ENCODE measurements at regions not wholly inside any gene's neighbourhood (a gene's known extent, or its start where the extent isn't known, plus 50 kb on each side); places are given as distances from the start of the nearest gene placed in this dataset.

- 31 to 50% methylated on average over 1 of the region's 1 CpG for WGBS, 2 donors (ENCODE audit: low coverage in 1 of 2)
- Histone ChIP-seq H3K4me3 (no peak overlapping the region), H3K27ac (no peak overlapping the region), H3K4me1 (no peaks in the 10 kb centered on the region), H3K9me3 (no peaks in the 10 kb centered on the region), H3K27me3 (no peaks in the 10 kb centered on the region), H3K36me3 (no peaks in the 10 kb centered on the region)
- in situ Hi-C loops (cut with MboI; ENCODE audit: low pct_ligation_motif_present in 1 of 4, low pct_unique_long_range_greater_than_20kb in 1 of 4, low sequenced_read_pairs in 3 of 4) (no loop called here), intact Hi-C loops (cut with DNase I; ENCODE audit: low total_unique reads) (no loop called here)
- DNase-seq, result no peak
- TF ChIP-seq POLR2AphosphoS5 (IDR thresholded peaks at IDR 0.05) (no peak), CTCF (IDR thresholded peaks at IDR 0.05) (no peak), POLR2A (IDR thresholded peaks at IDR 0.05) (no peak), EP300 (IDR thresholded peaks at IDR 0.05; ENCODE audit: low read depth) (no peak)
These were observed 93.2 kb upstream of the CSNK1A1L start for GRCh38 chr13:37198629-37199028.

GRCh38 chr13:37195621-37196020 is 90.2 kb upstream of the CSNK1A1L start:
- WGBS, 2 donors (ENCODE audit: low coverage in 1 of 2), result 86 to 90% methylated on average over 1 to 3 of the region's 3 CpGs
- Histone ChIP-seq H3K36me3 (no peaks in the 10 kb centered on the region), H3K4me3 (no peak overlapping the region), H3K4me1 (no peaks in the 10 kb centered on the region), H3K9me3 (no peaks in the 10 kb centered on the region), H3K27me3 (no peaks in the 10 kb centered on the region), H3K27ac (no peak overlapping the region)
- TF ChIP-seq POLR2AphosphoS5 (IDR thresholded peaks at IDR 0.05) (no peak), EP300 (IDR thresholded peaks at IDR 0.05; ENCODE audit: low read depth) (no peak), CTCF (IDR thresholded peaks at IDR 0.05) (no peak), POLR2A (IDR thresholded peaks at IDR 0.05) (no peak)
- intact Hi-C loops (cut with DNase I; ENCODE audit: low total_unique reads) (no loop called here), in situ Hi-C loops (cut with MboI; ENCODE audit: low pct_ligation_motif_present in 1 of 4, low pct_unique_long_range_greater_than_20kb in 1 of 4, low sequenced_read_pairs in 3 of 4) (no loop called here)
- DNase-seq, result no peak

GRCh38 chr13:37194428-37194861 is 89.0 kb upstream of the CSNK1A1L start:
- Histone ChIP-seq H3K4me3 (no peak overlapping the region), H3K27me3 (no peaks in the 10 kb centered on the region), H3K9me3 (no peaks in the 10 kb centered on the region), H3K27ac (no peak overlapping the region), H3K36me3 (no peaks in the 10 kb centered on the region), H3K4me1 (no peaks in the 10 kb centered on the region)
- TF ChIP-seq POLR2AphosphoS5 (IDR thresholded peaks at IDR 0.05), result no peak
- TF ChIP-seq EP300 (IDR thresholded peaks at IDR 0.05; ENCODE audit: low read depth), result no peak
- TF ChIP-seq CTCF (IDR thresholded peaks at IDR 0.05), result no peak
- no peak for TF ChIP-seq POLR2A (IDR thresholded peaks at IDR 0.05)
- in situ Hi-C loops (cut with MboI; ENCODE audit: low pct_ligation_motif_present in 1 of 4, low pct_unique_long_range_greater_than_20kb in 1 of 4, low sequenced_read_pairs in 3 of 4) (no loop called here), intact Hi-C loops (cut with DNase I; ENCODE audit: low total_unique reads) (no loop called here)
- DNase-seq, result no peak
- WGBS, 2 donors (ENCODE audit: low coverage in 1 of 2), result 30 to 50% methylated on average over 1 of the region's 1 CpG

- WGBS, 2 donors (ENCODE audit: low coverage in 1 of 2), result 39 to 86% methylated on average over 1 to 2 of the region's 2 CpGs
- intact Hi-C loops (cut with DNase I; ENCODE audit: low total_unique reads), result no loop called here
- in situ Hi-C loops (cut with MboI; ENCODE audit: low pct_ligation_motif_present in 1 of 4, low pct_unique_long_range_greater_than_20kb in 1 of 4, low sequenced_read_pairs in 3 of 4), result no loop called here
- no peak for TF ChIP-seq POLR2AphosphoS5 (IDR thresholded peaks at IDR 0.05)
- TF ChIP-seq EP300 (IDR thresholded peaks at IDR 0.05; ENCODE audit: low read depth), result no peak
- TF ChIP-seq CTCF (IDR thresholded peaks at IDR 0.05), result no peak
- TF ChIP-seq POLR2A (IDR thresholded peaks at IDR 0.05), result no peak
- DNase-seq, result no peak
- Histone ChIP-seq H3K36me3 (no peaks in the 10 kb centered on the region), H3K4me3 (no peak overlapping the region), H3K27me3 (no peaks in the 10 kb centered on the region), H3K4me1 (no peaks in the 10 kb centered on the region), H3K27ac (no peak overlapping the region), H3K9me3 (no peaks in the 10 kb centered on the region)
These were observed 87.5 kb upstream of the CSNK1A1L start for GRCh38 chr13:37192956-37193355.
